GM19372 (cell line): ENCODE measurements at regions not wholly inside any gene's neighbourhood (a gene's known extent, or its start where the extent isn't known, plus 50 kb on each side); places are given as distances from the start of the nearest gene placed in this dataset.
"Not testable (repeated sequence)": the region's sequence is repeated elsewhere in the genome, so short reads cannot be mapped to it uniquely, and the experiment has no call there.

Source experiments
- ATAC-seq: cut with Tn5 transposase; IDR thresholded peaks from one replicate; pipeline ENCODE4 v1.9.1; 2021; ENCODE audit warnings: mild to moderate bottlenecking, low read depth, moderate library complexity; ENCODE audit not compliant: unreplicated experiment

DNA sequence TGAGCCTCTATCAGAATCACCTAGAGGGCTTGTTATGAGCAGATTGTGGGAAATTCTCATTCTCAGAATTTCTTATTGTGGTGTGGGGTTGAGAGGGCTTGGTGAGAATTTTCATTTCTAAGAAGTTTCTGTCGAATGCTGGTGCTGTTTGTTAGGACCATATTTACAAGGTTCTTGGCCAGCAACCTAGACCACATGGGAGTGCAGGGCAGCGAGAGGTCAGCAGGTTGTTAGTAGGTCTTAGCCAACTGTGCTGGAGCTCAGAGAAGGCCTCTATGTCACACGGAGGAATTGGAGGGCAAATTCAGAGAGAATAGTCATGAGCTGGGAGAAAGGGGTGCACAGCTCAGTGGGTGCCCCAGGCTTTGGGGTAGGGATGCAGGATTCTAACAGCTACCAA, 357.0 kb downstream of the LRRC70 start:
- no peak for ATAC-seq

DNA sequence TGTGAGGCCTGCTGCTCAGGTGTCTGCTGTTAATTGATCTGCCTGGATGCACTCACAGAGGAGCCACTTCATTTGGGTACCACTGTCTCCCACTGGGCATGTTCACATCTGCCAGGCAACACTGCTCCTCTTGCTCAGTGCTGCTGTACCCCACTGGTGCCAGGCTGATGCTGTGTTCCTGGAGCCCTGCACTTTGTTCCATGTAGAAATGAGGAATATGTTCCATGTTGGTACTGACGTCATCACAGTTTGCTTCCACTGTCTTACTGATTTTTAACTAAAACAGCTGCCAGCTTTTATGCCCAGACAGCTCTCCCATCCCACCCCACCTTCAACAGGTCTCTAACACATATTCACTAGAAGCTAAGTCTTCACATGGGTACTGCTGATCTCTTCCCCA, 355.7 kb downstream of the LRRC70 start:
- no peak for ATAC-seq

DNA sequence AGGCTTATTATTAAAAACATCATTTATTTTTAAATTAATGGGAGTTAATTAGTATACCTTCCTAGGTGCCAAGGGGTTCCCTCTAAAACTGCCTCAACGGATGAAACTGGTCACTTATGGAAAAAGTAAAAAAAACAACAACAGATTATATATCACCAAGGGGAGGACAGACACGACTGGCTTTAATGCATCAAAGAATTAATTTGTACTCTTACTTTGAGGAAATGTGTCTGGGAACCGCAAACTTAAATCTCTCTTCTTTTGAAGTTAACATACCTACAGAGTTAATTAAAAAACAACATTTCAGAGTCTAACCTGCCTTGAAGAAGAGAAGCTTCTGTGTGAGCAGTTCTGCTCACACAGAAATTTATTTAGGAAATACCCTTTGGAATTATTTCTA, 354.6 kb downstream of the LRRC70 start:
- ATAC-seq: no peak

DNA sequence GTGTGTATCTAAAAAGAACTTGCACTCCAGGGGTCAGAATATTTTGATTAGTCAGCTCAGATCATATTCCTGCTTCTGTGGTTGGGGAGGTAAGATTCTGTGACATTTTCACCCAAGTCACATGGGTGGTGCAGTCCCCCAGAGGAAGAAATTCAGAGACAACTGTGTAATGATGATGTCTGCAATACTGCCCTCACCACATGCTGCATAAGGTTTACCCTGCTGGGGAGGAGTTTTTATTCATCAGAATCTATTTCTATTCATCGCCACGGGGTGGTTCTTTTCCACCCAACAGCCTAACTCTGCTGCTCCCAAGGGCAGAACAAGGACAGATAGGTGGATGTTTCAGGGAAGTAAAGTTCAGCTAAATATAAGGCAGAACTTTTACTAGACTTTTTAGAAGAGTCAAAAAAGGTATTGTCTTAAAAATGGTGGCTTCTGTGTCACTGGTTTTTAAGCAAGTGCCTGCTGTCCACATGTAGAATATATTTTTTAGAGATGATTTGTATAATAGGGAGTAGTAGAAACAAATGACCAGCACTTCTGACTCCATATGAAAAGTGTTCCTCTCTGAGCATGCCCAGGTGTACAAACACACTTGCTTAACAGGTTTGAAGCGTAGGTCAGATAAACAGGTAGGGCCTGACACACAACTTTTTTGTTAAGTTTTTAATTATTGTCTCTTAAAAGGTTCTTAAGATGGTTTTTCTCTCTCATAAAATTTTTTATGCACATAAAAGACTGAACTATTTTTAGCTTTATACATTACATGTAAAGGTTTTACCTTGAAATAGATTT, 352.7 kb downstream of the LRRC70 start:
- ATAC-seq: no peak

DNA sequence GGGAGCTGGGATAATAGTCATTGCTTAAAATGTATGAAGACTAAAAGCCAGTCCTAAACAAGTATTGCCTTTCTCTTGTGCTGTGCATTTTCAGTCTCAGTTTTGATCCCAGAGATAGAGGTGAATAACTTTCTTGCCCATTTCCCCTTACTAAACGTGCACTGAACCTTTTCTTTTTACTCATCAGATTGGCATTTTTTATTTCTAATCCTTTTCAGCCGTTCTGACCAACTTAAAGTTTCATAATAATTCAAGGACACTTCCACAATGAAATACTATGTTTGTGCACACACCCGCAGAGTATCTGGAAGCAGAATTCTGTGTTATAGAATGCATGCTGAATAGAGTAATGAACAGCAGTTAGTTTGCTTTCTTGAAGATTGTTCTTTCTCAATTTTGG, 343.6 kb downstream of the LRRC70 start:
- no peak for ATAC-seq

DNA sequence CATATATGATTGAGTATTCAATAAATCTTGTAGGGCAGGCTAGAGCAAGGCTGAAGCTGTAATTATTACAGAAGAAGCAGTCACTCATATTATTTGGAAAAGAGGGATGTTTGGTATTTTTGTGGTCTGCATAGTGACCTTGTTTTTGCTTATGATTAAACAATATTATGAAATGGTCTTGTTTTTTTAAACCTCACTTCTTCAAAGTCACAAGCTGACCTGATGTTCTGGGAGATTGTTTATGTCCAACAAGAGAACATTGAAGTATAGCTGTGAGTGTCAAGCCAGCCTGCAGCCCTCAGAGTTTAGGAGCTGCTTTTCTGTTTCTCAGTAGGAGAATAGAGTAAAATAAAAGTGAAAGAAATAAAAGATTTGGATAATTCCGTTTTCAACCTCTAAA, 342.2 kb downstream of the LRRC70 start:
- no peak for ATAC-seq

DNA sequence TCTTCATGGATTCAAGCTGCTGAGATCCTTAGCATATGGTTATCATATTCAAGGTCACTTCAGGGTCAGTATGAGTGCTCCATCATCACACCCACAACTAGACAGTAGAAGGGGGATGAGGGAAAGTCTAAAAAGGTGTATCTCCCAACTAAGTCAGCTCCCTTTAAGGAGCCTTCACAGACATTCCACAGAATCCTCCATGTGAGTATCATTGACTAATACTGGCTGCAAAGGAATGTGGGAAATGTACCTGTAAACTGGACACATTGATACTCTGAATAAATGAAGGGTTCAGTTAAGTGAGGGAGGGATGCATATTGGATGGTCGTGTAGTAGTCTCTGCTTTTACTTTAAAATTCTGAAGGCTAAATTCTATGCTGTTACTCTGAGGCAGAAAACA, 330.7 kb downstream of the LRRC70 start:
- ATAC-seq: no peak

DNA sequence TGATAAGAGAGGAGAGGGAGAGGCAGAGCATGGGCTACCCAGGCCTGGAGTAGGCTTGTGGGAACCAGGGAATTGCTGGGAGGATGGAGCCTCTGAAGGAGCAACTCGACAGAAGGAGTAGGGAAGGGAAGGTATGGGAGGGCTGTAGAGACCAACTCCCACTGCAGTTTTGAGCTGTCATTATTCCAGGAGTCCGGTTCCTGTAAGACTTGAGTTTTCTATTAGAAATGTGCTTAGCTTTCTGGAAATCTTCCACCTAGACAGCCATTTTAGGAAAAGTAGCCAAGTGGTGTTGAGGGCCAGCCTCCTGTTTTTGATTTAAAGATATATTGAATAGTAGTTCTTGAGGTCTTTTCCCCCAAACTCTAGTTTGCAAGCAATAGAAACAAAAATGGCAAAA, 323.5 kb downstream of the LRRC70 start:
- no peak for ATAC-seq

DNA sequence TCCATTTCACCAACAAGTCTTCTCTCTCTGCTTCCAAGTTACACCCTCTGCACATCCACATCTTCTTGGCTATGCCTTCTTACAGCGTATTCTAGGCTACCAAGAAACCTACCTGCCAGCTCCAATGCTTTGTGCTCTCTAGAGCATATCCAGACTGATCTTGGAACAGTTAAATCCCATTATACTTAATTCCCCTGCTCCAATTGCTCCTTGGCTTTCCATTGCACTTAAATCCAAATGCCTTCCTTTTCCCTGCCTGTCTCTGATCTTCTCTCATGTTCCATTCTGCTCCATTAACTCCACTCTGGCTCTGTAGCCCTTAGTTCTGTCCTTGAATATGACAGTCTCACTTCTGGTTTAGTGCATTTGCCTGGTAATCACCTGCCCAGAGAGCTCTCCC, 322.4 kb downstream of the LRRC70 start:
- ATAC-seq: no peak

DNA sequence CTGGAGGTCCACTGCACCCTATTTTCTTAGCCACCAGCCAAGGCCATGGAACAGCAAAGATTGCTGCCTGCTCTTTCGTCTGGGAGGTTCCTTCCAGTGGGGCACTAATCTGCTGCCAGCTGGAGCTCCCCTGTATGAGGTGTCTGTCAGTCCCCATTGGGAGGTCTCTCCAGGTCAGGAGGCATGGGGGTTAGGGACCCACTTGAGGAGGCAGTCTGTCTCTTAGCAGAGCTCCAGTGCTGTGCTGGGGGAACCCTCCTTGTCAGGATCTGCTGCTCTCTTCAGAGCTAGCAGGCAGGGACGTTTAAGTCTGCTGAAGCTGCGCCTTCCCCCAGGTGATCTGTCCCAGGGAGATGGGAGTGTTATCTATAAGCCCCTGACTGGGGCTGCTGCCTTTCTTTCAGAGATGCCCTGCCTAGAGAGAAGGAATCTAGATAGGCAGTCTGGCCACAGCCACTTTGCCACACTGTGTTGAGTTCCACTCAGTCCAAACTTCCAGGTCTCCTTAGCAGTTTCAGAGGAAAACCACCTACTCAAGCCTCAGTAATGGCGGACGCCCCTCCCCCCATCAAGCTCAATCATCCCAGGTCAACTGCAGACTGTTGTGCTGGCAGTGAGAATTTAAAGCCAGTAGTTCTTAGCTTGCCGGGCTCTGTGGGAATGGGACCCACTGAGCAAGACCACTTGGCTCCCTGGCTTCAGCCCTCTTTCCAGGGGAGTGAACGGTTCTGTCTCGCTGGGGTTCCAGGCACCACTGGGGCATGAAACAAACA, 317.7 kb downstream of the LRRC70 start:
- ATAC-seq: no peak

DNA sequence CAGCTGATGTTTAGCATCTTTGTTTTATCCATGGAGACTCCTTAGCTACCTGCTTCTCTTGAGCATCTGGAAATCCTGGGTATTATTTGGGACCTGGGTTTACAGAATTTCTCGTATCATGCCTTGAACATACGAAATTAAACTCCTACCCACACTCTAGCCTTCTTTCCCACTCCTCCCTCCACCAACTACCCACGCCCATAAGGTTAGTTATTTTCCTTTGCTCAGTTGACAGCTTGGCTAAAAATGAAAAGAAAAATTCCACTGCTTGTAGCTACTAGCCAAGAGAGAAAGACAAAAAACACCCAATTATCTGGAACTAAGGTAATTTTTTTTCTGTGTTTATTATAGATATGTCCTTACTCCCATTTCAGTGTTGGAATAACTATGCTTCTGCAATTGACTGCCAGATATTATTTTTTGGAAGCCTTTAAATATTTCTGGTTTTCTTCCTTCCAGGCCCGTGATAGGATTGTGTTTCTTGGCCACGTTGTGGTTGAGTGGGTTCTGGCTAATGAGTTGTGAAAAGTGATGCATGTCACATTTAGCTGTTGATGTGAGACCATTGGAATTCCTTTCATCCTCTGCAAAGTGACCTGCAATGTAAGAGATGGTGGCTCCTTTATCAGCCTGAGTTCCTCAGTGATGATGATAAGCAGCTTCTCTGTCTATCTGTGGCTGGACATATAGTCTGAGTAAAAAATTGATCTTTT, 308.1 kb downstream of the LRRC70 start:
- ATAC-seq: no peak

DNA sequence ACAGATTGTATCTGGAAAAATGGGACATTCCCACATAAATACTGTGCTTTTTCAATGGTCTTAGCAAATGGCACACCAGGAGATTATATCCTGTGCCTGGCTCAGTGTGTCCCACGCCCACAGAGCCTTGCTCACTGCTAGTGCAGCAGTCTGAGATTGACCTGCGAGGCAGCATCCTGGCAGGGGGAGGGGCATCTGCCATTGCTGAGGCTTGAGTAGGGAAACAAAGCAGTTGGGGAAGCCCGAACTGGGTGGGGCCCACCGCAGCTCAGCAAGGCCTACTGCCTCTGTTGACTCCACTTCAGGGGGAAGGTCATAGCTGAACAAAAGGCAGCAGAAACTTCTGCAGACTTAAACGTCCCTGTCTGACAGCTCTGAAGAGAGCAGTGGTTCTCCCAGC, 258.7 kb downstream of the LRRC70 start:
- ATAC-seq: not testable (repeated sequence)

DNA sequence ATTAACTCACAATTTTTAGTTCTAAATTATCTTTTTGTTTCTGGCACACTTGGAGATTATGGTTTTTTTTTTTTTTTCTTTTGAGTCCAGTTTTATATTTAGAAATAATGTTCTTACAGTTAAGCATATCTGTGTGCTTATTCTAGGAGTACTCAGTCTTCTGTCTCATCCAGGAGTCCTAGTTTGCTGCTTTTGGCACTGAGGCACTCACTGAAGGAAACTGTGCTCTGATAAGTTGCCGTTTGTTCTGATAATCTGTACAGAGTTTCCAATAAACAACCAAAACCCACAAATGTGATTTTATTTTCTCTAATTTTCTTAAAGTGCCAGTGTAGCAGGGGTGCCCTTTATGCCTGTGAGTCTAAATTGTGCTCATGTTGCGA, 251.0 kb downstream of the LRRC70 start:
- ATAC-seq: no peak

DNA sequence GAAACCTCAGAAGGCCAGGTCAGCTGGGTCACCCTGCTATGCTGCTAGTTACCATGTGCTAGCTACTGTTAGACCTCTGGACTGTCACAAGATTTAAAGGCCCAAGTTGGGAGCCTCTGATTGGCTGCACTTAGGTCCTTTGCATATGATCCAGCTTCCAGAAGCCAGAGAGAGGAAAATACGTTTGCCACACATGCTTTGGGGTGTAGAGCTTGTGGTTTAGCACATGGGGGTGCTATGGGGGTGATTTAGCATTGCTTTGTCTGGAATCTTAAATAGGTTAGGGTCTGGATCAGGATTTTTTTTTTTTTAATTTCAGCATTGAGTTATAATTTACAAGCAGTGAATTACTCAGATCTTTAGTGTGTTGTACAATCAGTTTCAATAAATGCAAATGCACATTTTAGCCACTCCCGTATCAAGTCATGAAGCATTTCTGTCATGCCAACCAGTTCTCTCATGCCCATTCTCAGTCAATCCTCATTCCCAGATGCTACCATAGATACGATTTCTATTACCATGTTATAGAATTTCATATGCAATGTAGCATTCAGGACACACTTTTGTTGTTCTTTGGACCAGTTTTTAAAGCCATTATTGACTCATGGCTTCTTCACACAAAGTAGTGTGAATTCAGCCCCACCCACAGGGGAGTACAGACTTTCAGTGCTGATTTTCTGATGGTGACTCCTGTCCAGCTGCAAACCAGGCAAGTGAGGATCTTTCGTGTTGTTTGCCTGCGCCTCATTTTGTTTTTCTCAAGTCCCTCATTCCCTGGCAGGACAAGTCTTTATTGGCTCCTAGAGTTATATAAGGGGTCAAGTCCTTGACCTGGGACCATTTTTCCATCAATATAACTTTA, 250.4 kb downstream of the LRRC70 start:
- ATAC-seq: no peak

DNA sequence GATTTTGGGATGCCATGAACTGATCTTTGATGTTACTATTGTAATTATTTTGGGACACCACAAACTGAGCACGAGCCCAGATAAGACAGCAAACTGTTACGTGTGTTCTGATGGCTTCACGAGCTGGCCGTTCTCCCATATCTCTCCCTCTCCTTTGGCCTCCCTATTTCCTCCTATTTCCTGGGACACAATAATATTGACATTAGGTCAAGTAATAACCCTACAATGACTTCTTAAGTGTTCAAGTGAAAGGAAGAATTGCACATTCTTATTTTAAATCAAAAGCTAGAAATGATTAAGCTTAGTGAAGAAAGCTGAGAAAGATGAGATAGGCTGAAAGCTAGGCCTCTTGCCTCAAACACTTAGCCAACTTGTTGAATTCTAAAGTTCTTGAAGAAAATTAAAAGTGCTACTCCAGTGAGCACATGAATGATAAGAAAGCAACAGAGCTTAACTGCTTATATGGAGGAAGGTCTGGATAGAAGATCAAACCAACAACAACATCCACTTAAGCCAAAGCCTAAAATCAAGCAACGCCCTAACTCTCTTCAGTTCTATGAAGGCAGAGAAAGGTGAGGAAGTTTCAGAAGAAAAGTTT, 247.1 kb downstream of the LRRC70 start:
- ATAC-seq: no peak

DNA sequence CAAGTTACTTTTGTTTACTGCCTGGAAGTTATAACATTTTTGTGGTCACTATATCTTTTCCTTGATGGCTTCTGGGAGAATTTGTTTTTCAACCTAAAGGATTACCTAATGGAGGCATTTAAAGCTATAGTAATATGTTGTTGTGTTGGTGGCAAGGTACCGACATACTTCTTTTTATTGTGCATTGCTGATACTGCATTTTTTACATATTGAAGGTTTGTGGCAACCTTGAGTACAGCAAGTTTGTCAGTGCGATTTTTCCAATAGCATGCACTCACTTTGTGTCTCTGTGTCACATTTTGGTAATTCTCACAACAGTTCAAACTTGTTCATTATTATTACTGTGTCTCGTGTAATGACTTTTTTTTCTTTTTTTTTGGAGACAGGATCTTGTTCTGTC, 246.3 kb downstream of the LRRC70 start:
- no peak for ATAC-seq

DNA sequence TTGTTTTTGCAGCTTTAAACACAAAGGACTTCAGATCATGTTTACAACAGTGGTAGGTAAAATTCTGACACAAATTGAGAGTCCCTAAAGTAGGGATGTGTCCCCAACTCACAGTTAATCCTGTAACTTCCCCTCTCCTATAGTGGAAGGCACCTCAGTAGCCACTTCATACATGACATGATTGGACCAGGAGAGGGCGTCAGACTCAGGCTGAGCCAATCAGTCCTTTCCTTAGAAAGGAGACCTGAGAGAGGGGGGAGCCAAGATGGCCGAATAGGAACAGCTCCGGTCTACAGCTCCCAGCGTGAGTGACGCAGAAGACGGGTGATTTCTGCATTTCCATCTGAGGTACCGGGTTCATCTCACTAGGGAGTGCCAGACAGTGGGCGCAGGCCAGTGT, 238.4 kb downstream of the LRRC70 start:
- not testable (repeated sequence) for ATAC-seq

DNA sequence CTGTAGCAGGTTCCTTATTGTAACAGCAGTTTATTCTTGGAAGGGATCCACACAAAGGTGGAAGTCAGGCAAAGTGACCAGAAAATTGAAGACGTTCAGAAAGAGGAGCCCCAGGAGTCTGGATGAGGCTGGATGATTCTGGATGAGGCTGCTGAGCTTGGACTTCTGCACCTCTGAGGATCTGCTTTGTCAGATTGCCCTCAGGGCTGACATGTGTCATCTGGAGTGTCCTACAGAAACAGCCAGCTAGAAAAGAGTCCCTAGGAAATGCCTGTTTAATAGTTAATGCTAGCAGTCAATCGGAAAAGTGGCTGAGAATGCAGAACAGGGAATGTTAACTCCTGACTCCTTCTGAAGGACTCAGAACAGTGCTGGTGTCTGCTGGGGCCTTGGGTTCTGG, 236.4 kb downstream of the LRRC70 start:
- ATAC-seq: no peak

DNA sequence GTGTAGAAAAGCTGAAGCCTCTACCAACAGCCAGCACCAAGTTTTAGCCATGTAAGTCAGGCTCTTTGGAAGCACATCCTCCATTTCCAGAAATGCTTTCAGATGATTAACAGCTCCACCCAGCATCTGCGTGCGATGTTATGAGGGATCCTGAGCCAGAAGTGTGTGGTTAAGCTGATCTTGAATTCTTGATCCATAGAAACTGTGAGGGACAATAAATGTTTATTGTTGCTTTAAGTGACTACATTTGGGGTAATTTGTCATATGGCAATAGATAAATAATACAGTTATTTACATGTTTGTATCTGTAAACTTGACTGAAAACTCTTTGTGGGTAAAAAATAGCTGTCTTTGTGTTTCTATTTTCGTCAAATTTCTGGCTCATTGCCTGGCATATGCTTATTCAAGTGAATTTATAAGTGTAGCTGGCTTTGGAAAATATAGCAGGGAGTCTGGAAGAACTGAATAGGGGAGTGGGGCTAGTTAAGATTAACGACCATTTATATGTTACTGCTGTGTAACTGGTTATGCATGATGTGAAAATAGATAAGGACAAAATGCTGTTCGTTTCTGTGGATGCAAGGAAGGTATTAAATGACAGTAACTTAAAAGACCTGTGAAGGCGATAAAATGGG, 234.1 kb downstream of the LRRC70 start:
- ATAC-seq: no peak

DNA sequence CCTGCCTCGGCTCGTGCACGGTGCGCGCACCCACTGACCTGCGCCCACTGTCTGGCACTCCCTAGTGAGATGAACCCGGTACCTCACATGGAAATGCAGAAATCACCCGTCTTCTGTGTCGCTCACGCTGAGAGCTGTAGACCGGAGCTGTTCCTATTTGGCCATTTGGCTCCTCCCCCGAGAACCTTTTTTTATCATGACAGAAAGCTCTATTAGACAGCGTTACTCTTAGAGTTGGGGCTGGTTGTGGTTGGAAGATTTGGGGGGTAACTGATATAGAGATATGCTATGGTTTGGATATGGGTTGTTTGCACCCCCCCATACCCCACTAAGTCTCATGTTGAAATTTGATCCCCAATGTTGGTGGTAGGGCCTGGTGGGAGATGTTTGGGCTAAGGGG, 226.2 kb downstream of the LRRC70 start:
- not testable (repeated sequence) for ATAC-seq
